Mucosa of rectum (tissue), 2 donors: ENCODE measurements at regions not wholly inside any gene's neighbourhood (a gene's known extent, or its start where the extent isn't known, plus 50 kb on each side); places are given as distances from the start of the nearest gene placed in this dataset.

Source experiments
- H3K27ac ChIP-seq, 2 donors: one replicate each; pipeline ENCODE4 v1.7.0; 2013; ENCODE audit warnings: inconsistent platforms in 2 of 2, low read depth in 2 of 2, low read length in 2 of 2
- H3K27me3 ChIP-seq, 2 donors: one replicate each; pipeline ENCODE4 v1.7.0; 2013; ENCODE audit warnings: low read length in 2 of 2; ENCODE audit not compliant: control insufficient read depth in 2 of 2, insufficient read depth in 2 of 2
- H3K36me3 ChIP-seq, 2 donors: one replicate each; pipeline ENCODE4 v1.7.0; 2013; ENCODE audit warnings: low read length in 2 of 2; ENCODE audit not compliant: control insufficient read depth in 2 of 2, insufficient read depth in 2 of 2
- H3K4me1 ChIP-seq, 2 donors: one replicate each; pipeline ENCODE4 v1.7.0; 2013; ENCODE audit warnings: low read length in 2 of 2, mild to moderate bottlenecking in 1 of 2; ENCODE audit not compliant: control insufficient read depth in 2 of 2, insufficient read depth in 2 of 2
- H3K4me3 ChIP-seq, 2 donors: one replicate each; pipeline ENCODE4 v1.7.0; 2013; ENCODE audit warnings: low read length in 2 of 2
- H3K9ac ChIP-seq, 2 donors: one replicate each; pipeline ENCODE4 v1.7.0; 2013; ENCODE audit warnings: low read length in 2 of 2, low read depth in 1 of 2, mild to moderate bottlenecking in 1 of 2
- H3K9me3 ChIP-seq, 2 donors: one replicate each; pipeline ENCODE4 v1.7.0; 2013; ENCODE audit warnings: low read length in 2 of 2; ENCODE audit not compliant: control insufficient read depth in 2 of 2
- donor health status: healthy.
- donor health status: Normal muscosa, but diverticular disease.

DNA sequence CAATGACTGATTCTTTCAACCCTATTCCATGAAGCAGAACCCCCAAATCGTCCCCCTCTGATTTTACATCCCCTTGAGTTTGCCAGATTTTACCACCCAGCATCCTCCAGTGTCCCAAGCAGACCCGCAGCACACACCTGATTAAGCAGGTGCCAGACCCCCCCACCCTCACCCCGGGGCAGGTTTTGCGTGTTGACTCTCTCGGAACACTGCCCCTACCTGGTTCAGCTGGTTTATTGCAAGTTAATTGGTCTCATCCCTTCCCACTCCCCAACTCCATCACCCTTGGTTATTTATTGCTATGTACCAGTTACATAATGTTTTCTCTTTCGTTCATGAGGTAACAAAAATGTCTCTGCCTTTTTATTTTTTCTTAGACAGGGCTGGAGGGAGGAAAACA, 258.4 kb downstream of the BCOR start:
- peaks cover 0 to 4% of the 10 kb centered on the region in 2 donors for H3K27me3 ChIP-seq
- H3K9me3 ChIP-seq, result no peaks in the 10 kb centered on the region
- H3K4me3 ChIP-seq, result no peak overlapping the region
- H3K36me3 ChIP-seq, result no peaks in the 10 kb centered on the region
- no peak overlapping the region for H3K27ac ChIP-seq
- no peak overlapping the region for H3K9ac ChIP-seq
- H3K4me1 ChIP-seq, result no peaks in the 10 kb centered on the region

DNA sequence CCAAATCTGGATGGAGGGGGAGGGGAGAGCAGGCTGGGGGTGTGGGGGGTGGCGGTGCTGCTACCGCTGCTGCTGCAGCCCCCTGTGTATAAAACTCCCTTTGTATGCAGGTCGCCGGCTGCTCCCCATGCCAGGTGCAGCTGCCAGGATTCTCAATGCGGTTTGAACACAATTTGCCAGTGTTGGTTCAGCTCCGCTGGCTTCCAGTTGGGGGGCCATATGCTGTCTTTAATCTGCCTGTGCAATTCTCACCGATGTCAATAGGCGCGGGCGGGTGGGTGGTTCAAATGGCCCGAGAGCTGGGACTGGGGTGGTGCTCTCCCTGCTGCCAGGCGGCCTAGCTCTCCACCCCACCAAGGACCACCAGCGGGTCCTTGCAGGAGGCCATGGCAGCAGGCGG, 257.6 kb downstream of the BCOR start:
- Histone ChIP-seq H3K9me3 (no peaks in the 10 kb centered on the region), H3K4me1 (no peaks in the 10 kb centered on the region), H3K4me3 (no peak overlapping the region), H3K36me3 (no peaks in the 10 kb centered on the region), H3K9ac (no peak overlapping the region), H3K27me3 (peaks cover 0 to 4% of the 10 kb centered on the region in 2 donors), H3K27ac (no peak overlapping the region)

DNA sequence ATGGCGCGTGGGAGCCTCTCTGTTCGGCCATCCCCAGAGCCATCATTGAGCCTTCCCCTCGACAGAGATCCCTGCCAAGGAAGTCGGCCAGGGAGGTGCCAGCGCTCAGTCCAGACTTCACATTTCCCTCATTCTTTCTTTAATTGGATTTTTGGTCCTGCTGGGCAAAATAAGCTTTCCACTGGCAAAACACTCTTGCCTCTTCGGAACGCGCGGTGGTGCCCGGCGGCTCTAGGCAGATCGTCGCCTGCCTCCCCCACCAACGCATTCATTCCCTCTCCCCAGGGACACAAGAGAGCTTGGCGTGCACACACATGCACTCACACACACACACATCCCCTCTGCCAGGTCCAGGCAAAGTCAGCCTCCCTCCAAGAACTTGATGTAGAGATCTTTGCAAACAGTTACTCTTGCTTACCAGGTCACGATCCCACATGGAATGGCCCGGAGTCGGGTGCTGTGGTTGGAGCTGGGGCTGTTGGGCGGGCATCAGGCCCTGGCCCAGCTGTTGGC, 257.1 kb downstream of the BCOR start:
- no peak overlapping the region for H3K27ac ChIP-seq
- H3K27me3 ChIP-seq, result peaks cover 0 to 4% of the 10 kb centered on the region in 2 donors
- H3K4me3 ChIP-seq, result no peak overlapping the region
- H3K36me3 ChIP-seq, result no peaks in the 10 kb centered on the region
- H3K9ac ChIP-seq, result no peak overlapping the region
- no peaks in the 10 kb centered on the region for H3K9me3 ChIP-seq
- H3K4me1 ChIP-seq, result no peaks in the 10 kb centered on the region

DNA sequence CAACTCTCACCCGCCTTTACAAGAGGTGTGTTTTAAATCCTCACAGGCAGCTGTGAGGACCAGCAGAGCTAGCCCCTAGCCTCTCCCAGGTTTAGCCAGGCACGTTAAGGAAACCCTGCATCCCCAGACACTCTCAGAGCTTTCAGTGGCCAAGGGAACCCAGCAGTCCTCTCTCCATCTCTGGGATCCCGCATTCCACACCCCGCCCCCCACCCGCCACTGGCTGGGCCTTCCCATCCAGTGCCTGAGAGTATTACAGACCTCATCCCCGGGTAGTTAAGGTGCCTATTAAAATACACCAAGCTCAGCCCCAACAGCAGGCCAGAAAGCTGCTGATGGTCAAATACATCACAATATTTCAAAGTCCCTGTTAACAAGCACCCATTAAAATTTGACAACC, 256.2 kb downstream of the BCOR start:
- no peaks in the 10 kb centered on the region for H3K4me1 ChIP-seq

DNA sequence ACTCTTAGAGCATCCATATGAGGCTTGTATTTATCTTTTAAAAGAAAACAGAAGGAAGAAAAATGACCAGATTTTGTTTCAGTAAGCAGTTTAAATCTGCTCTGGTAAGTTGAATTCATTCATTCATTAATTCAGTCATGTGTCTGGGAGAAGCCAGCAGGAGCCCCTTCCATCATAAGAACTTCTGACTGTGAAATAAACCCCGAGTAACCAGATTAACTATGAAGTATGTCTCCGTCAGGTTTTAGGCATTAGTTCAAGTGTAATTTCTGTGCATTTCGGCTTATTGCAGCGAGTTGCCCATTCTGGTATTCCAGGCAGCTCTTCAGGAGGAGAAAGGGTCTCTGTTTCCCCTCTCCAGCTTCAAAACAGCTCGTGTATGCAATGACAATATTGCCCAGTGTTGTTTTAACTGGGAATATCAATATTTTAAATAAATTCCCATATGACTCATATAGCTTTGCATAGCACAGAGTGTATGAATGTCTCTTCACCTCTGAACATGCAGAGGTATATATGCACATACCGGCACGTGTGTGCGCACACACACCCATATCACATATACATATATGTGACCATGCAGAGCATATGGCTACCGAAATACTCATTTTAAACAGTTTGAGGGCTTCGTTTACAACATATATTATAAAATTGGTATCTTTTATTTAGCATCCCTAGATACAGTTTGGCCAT, 255.3 kb downstream of the BCOR start:
- H3K27ac ChIP-seq, result no peak overlapping the region
- H3K9ac ChIP-seq, result no peak overlapping the region
- H3K27me3 ChIP-seq, result no peaks in the 10 kb centered on the region
- no peaks in the 10 kb centered on the region for H3K36me3 ChIP-seq
- no peak overlapping the region for H3K4me3 ChIP-seq
- H3K9me3 ChIP-seq, result no peaks in the 10 kb centered on the region
- no peaks in the 10 kb centered on the region for H3K4me1 ChIP-seq

More for the DNA sequence above, 256.2 kb downstream of the BCOR start:
- Histone ChIP-seq H3K36me3 (no peaks in the 10 kb centered on the region), H3K27ac (no peak overlapping the region), H3K27me3 (peaks cover 0 to 4% of the 10 kb centered on the region in 2 donors), H3K9ac (no peak overlapping the region), H3K9me3 (no peaks in the 10 kb centered on the region), H3K4me3 (no peak overlapping the region)

DNA sequence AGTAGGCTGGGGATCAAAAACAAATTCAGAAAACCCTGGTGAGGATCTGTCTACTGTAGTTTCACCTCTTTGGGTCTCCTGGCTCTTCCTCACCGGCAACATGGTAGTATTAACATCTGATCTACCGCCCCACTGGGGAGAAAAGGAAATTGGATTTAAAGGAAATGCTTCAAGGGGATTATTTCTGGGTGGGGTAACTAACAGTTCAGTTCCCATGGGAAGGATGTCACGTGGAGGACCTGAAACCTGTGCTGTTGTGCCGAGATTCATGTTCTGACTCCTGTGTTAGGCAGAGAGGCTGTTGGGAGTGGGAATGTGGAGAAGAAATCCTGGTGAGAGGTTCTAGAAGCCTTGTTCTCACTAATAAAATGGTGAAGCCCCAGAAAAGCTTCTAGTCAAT, 254.4 kb downstream of the BCOR start:
- H3K4me1 ChIP-seq, result no peaks in the 10 kb centered on the region
- no peaks in the 10 kb centered on the region for H3K9me3 ChIP-seq
- no peaks in the 10 kb centered on the region for H3K36me3 ChIP-seq
- H3K9ac ChIP-seq, result no peak overlapping the region
- H3K4me3 ChIP-seq, result no peak overlapping the region
- no peaks in the 10 kb centered on the region for H3K27me3 ChIP-seq
- H3K27ac ChIP-seq, result no peak overlapping the region

DNA sequence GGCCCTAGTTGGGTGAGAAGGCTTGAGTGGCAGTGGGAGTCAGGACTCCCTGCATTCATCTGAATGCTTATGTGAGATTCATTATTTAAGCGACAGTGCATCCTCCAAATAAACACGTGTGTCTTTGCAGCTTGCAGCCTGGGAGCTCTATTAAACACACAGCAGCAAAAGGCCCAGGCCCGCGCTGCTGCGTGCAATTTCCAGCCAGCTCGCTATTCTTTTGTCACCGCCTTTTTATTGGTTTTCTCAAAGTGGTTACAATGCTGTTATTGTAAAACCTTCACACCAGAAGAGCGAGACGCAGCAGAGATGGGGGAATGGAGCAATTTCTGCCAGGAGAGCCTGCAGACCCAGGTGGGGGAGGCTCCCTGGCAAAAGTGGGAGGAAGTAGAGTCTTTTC, 252.5 kb downstream of the BCOR start:
- H3K36me3 ChIP-seq, result no peaks in the 10 kb centered on the region
- H3K9me3 ChIP-seq, result no peaks in the 10 kb centered on the region
- no peaks in the 10 kb centered on the region for H3K27me3 ChIP-seq
- H3K4me1 ChIP-seq, result no peaks in the 10 kb centered on the region
- H3K27ac ChIP-seq, result no peak overlapping the region
- no peak overlapping the region for H3K9ac ChIP-seq
- no peak overlapping the region for H3K4me3 ChIP-seq

DNA sequence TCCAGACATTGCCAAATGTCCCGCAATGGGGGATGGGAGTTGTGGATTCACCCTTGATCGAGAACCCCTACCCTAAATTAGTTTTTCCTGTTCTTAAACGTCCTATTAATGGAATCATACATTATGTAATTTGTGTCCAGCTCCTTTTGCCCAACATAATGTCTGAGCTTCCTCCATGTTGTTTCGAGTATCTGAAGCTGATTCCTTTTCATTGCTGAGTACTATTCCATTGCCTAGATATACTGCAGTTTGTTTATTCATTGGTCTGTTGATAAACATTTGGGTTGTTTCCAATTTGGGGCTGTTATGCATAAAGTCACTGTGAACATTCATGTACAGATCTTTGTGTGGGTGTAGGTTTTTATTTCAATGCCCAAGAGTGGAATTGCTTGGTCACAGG, 251.3 kb downstream of the BCOR start:
- H3K4me3 ChIP-seq, result no peak overlapping the region
- H3K36me3 ChIP-seq, result no peaks in the 10 kb centered on the region
- no peak overlapping the region for H3K9ac ChIP-seq
- H3K27me3 ChIP-seq, result no peaks in the 10 kb centered on the region
- H3K4me1 ChIP-seq, result no peaks in the 10 kb centered on the region
- no peak overlapping the region for H3K27ac ChIP-seq
- peaks cover 0 to 3% of the 10 kb centered on the region in 2 donors for H3K9me3 ChIP-seq

DNA sequence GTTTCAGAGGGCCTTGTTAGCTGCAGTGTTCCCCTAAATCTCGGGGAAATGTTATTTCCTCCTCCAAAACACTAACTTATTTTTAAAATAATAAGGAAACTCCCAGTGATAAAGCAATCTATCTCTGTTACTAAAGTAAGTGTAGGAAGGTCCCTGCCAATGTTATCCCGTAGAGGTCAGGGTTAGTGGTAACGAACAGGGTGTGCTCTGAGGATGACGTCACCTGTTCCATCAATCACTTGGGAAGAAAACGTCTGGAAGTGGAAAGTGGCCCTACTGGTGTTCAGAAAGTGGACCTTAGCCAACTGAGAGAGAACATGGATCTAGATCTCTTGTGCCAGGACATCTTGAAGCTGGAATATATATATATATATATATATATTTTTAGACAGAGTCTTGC, 249.5 kb downstream of the BCOR start:
- no peaks in the 10 kb centered on the region for H3K4me1 ChIP-seq
- H3K9ac ChIP-seq, result no peak overlapping the region
- H3K36me3 ChIP-seq, result no peaks in the 10 kb centered on the region
- H3K27me3 ChIP-seq, result no peaks in the 10 kb centered on the region
- H3K9me3 ChIP-seq, result peaks cover 0 to 3% of the 10 kb centered on the region in 2 donors
- H3K27ac ChIP-seq, result no peak overlapping the region
- no peak overlapping the region for H3K4me3 ChIP-seq

DNA sequence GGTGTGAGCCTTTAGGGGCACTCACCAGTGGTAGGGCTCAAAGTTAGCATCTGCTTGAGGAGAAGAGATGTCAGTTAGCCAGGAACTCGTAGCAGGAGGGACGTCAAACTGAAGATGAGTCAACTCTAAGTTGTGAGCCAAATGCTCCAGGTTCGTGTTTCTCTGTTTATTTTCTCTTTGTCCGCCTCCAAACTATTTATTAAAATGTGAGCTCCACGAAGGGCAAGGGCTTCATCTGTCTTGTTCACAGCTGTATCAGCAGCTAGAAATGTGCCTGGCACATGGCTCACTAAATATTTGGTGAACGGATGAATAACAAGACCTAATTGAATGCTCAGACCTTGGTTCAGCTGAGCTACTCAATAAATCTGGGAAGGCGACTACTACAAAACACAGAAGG, 248.9 kb downstream of the BCOR start:
- H3K27ac ChIP-seq, result no peak overlapping the region
- no peak overlapping the region for H3K4me3 ChIP-seq
- H3K9ac ChIP-seq, result no peak overlapping the region
- H3K36me3 ChIP-seq, result no peaks in the 10 kb centered on the region
- no peaks in the 10 kb centered on the region for H3K4me1 ChIP-seq
- no peaks in the 10 kb centered on the region for H3K27me3 ChIP-seq
- peaks cover 0 to 3% of the 10 kb centered on the region in 2 donors for H3K9me3 ChIP-seq
